Thyroid gland (tissue), 4 donors: ENCODE measurements at regions not wholly inside any gene's neighbourhood (a gene's known extent, or its start where the extent isn't known, plus 50 kb on each side); places are given as distances from the start of the nearest gene placed in this dataset.

Experiments used
- POLR2A ChIP-seq, 2 donors: fragments of 450-650 bp; IDR thresholded peaks; one replicate each; pipeline ENCODE4 v1.6.1; 2017; ENCODE audit warnings: antibody characterized with exemption in 2 of 2, mild to moderate bottlenecking in 2 of 2, moderate library complexity in 1 of 2
- TF ChIP-seq, protein P1 (sequence below), 6 experiments: fragments of 200-600 bp in 3 of 6; fragments of 450-650 bp in 3 of 6; sonication (generic) in 3 of 6; IDR thresholded peaks; one replicate each; pipeline ENCODE4 v1.5.1; 2016 to 2019; ENCODE audit warnings: antibody characterized with exemption in 6 of 6, mild to moderate bottlenecking in 2 of 6, inconsistent platforms in 1 of 6, moderate library complexity in 1 of 6

DNA sequence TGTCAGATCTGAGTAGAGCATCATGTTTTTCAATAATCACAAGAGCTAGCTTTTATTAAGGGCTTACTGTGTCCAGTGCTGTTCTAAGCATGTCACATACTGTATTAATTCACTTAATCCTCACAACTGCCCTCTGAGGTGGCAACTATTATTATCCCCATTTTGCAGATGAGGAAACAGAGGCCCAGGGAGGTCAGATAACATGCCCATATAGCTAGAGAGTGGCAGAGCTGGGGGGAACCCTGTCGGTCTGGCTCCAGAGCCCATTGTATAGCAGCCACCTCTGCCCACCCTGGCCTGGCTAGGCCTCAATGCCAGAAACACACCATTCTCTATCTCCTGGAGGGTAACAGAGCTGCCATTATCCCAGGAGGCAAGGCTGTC lies 113.2 kb downstream of the B3GNT2 start:
- no peak for TF ChIP-seq POLR2A (IDR thresholded peaks at IDR 0.05)
- TF ChIP-seq, protein P1, sequence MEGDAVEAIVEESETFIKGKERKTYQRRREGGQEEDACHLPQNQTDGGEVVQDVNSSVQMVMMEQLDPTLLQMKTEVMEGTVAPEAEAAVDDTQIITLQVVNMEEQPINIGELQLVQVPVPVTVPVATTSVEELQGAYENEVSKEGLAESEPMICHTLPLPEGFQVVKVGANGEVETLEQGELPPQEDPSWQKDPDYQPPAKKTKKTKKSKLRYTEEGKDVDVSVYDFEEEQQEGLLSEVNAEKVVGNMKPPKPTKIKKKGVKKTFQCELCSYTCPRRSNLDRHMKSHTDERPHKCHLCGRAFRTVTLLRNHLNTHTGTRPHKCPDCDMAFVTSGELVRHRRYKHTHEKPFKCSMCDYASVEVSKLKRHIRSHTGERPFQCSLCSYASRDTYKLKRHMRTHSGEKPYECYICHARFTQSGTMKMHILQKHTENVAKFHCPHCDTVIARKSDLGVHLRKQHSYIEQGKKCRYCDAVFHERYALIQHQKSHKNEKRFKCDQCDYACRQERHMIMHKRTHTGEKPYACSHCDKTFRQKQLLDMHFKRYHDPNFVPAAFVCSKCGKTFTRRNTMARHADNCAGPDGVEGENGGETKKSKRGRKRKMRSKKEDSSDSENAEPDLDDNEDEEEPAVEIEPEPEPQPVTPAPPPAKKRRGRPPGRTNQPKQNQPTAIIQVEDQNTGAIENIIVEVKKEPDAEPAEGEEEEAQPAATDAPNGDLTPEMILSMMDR (IDR thresholded peaks at IDR 0.05) = no peak
